ENCODE measurements at regions not wholly inside any gene's neighbourhood (a gene's known extent, or its start where the extent isn't known, plus 50 kb on each side); places are given as distances from the start of the nearest gene placed in this dataset.

DNA sequence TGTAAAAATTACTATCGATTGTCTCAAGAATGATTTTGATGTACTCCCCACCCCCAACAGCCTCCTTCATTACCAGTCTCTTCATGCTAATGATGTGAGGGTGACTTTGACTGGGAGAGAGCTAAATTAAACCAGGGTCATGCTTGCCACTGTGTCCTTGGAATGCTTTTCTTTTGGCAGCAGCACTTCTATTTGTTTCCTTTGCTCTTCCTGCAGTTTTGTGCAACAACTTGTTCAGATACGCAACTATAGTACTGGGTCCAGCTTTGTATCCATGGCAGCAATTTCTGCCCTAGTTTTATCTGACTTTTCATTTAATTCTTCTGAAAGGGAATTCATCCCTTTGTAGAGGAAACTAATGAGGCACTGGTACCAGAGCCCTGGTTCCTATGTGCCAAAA is 2792.1 kb downstream of the PCDH9 start:
- TF ChIP-seq EP300 (IDR thresholded peaks at IDR 0.05; ENCODE audit: borderline replicate concordance) (no peak), YY1 (IDR thresholded peaks at IDR 0.05; ENCODE audit: low read depth) (no peak), CEBPB (IDR thresholded peaks at IDR 0.05) (no peak), NFIC (IDR thresholded peaks at IDR 0.05) (no peak), TEAD4 (IDR thresholded peaks at IDR 0.05) (no peak), TAF1 (IDR thresholded peaks at IDR 0.05; ENCODE audit: low read depth) (no peak), ZBTB7A (IDR thresholded peaks at IDR 0.05; ENCODE audit: low read depth) (no peak), CREB1 (IDR thresholded peaks at IDR 0.05; ENCODE audit: low read depth) (no peak)
- TF ChIP-seq, protein P1, sequence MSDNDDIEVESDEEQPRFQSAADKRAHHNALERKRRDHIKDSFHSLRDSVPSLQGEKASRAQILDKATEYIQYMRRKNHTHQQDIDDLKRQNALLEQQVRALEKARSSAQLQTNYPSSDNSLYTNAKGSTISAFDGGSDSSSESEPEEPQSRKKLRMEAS (IDR thresholded peaks at IDR 0.05): no peak
- TF ChIP-seq, protein P2, sequence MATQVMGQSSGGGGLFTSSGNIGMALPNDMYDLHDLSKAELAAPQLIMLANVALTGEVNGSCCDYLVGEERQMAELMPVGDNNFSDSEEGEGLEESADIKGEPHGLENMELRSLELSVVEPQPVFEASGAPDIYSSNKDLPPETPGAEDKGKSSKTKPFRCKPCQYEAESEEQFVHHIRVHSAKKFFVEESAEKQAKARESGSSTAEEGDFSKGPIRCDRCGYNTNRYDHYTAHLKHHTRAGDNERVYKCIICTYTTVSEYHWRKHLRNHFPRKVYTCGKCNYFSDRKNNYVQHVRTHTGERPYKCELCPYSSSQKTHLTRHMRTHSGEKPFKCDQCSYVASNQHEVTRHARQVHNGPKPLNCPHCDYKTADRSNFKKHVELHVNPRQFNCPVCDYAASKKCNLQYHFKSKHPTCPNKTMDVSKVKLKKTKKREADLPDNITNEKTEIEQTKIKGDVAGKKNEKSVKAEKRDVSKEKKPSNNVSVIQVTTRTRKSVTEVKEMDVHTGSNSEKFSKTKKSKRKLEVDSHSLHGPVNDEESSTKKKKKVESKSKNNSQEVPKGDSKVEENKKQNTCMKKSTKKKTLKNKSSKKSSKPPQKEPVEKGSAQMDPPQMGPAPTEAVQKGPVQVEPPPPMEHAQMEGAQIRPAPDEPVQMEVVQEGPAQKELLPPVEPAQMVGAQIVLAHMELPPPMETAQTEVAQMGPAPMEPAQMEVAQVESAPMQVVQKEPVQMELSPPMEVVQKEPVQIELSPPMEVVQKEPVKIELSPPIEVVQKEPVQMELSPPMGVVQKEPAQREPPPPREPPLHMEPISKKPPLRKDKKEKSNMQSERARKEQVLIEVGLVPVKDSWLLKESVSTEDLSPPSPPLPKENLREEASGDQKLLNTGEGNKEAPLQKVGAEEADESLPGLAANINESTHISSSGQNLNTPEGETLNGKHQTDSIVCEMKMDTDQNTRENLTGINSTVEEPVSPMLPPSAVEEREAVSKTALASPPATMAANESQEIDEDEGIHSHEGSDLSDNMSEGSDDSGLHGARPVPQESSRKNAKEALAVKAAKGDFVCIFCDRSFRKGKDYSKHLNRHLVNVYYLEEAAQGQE (IDR thresholded peaks at IDR 0.05; ENCODE audit: low read depth): no peak
